T-helper 9 cell (primary cell): ENCODE measurements at regions not wholly inside any gene's neighbourhood (a gene's known extent, or its start where the extent isn't known, plus 50 kb on each side); places are given as distances from the start of the nearest gene placed in this dataset.
"Not testable (repeated sequence)": the region's sequence is repeated elsewhere in the genome, so short reads cannot be mapped to it uniquely, and the experiment has no call there.

Experiments
- DNase-seq: peaks from one replicate; pipeline ENCODE4 v3.0.0-alpha.2; 2020

DNA sequence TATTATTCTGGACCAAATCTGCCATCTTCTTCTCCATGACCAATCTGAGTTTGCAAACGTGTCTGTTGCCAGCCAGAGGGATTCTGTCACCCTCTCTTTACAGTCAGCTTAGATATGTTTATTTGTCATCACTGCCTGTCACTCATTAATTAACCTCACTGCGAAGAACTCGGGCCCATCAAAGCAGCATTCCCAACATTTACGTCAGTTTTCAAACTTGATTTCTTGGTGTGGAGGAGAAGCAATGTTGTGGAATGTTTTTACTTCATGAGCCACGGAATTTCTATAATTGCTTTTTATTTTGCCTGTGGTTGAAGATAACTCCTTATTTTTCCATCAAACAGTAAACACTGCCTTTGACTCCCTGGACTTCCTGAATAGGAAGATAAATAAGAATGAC lies 91.8 kb upstream of the CNKSR3 start:
- DNase-seq = no peak

DNA sequence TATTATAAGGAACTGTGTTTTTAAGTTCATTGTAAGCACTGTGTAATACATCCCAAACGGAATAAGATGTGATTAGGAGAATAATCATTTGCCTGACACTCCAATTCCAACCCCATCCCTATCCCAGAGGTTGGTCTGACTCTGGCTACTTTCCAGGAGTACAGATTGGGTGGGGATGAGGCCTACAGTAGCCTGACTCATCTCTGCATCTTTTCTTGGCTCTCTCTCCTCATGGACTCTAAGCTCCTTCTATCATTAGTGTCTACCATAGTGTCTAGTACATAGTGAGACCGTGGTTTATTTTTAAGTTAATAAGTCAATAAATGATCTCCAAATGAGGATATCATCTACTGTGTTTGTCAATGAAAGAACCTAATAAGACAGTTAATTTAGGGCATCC lies 92.2 kb upstream of the CNKSR3 start:
- DNase-seq = no peak

DNA sequence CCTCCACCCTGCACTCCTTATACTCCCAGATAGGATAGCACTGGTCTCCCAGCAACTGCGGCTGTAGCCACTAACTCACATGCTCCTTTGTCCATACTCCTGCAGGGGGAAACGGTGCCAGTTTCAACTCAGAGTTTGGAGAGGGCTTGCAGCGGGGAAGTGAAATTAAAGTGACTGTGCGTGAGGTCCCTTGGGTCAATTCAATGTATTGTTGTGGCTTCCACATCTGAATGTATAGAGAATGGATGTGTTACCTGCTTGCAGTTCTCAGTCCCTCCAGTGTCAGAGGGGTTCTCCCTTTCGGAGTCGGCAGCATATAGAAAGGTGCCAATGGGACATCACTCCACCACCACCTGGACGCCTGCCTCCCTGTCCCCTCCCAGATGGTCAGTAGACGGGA lies 93.6 kb upstream of the CNKSR3 start:
- no peak for DNase-seq

DNA sequence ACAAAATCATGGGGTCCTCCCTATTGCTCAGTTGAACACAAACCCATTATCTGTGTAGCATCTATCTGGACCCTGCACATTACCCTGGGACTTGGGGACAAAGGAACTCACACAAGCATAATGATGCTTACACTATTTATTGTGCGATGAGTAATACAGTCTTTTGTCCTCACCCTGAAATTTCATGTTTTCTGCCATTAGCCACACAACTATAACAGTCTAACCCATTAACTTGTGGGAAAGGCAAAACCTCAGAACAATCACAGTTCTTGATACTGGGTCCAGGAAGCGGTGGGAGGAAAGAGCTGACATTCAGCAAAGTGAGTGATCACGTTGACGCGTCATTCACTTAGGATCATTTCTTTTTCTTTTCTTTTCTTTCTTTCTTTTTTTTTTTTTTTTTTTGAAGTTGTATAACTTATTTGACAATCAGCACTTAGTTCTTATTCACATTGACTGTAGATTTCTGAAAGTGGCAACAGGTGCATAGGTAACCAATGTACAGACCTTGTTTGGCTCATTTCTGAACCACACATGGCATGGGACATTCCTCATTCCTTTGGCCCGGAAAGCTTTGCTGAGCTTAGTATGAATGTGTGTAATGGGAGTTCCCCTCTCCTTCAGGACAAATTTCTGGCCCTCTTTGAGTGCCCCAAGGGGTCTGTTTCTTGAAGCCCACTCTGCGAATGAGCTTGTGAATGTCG lies 94.8 kb upstream of the CNKSR3 start:
- no peak for DNase-seq

DNA sequence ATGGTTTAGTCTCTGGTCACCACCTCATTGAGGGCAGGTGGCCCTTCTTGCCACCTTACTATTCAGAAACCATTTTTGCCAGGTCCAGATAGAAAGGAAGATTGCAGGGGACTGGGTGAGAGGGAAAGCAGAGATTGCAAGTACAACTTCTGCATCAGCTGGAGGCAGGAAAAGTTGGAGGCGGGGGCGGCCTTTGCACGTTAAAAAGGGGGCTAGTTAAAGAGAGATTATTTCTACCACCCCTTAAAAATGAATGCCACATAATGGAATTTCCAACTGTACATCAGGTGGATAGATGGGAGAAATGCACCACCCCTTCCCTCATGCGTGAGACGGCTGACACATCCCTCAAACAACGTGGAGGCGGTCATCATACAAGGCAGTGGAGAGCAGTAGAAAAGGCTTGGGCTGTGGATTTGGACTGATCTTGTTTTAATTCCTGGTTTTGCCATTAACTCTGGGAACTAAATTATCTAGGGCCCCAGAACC lies 95.4 kb upstream of the CNKSR3 start:
- no peak for DNase-seq

- peak; percentile 27 for DNase-seq
Measured at GRCh38 chr6:154606457-154606856, 96.0 kb upstream of the CNKSR3 start.

DNA sequence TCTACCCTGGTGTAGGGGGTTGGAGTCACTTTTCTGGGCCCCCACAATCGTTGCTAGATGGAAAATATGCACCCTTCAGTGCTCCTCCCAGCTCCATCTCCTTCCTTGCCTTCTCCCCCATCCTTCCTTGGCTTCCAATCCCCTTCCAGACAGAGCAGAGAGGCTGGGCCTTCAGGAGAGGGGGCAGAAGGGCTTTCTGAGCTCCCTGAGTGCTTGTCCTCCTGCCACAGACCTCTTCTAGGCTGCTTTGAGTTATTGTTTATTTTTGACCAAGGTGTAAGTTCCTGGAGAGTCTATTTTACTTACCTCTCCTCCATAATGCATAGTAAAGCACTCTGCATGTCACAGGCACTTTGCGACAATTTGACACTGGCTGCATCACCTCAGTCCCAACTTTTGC lies 96.4 kb upstream of the CNKSR3 start:
- no peak for DNase-seq

GRCh38 chr6:154611241-154611640 lies 100.8 kb upstream of the CNKSR3 start:
- no peak for DNase-seq

GRCh38 chr6:154611847-154612246 lies 101.4 kb upstream of the CNKSR3 start:
- DNase-seq = no peak

- no peak for DNase-seq
Measured at GRCh38 chr6:154613137-154613676, 102.7 kb upstream of the CNKSR3 start.

- DNase-seq = no peak
Measured at GRCh38 chr6:154614101-154614500, 103.6 kb upstream of the CNKSR3 start.

DNA sequence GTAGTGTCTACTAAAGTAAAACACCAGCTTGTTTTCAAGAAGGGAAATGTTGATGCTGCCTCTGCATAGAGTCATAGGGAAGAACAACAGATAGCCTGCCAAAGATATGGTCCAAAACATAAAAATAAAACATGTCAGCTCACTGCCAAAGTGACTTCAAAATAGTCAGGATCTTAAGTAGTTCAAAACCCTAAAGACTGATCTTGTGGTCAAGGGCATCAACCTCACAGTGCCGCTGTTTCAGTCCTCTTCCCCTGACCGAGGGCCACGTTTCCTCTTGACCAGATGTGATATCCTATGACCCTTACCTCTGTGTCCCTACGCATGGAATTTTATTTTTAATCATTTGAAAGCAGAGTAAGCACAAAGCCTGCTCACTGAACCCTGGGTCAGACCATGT lies 104.2 kb upstream of the CNKSR3 start:
- no peak for DNase-seq

DNA sequence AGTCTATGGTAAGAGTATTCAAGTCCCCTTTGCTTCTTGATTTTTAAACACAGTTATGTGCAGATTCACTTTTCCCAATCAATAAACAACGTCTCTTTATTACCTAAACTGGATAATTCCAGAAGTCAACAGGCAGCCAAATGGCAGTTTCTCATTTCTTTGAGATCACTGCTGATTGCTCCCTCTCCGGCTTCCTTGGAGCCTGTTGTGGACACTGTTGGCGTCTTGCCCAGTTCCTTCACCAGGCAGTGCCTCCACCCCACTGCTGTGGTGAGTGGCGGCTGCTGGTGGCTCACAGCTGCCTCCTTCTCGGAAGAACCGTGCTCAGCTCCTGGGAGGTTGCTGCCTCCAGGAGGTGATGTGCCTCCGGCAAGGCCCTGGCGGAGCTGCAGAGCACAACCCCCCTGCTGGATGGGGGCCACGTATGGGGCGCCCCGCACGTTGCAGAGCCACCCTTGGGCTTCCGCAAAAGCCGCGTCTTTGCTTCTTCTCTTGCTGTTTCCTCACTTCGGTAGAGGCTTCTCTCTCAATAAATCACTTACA lies 105.1 kb upstream of the CNKSR3 start:
- DNase-seq = no peak

DNA sequence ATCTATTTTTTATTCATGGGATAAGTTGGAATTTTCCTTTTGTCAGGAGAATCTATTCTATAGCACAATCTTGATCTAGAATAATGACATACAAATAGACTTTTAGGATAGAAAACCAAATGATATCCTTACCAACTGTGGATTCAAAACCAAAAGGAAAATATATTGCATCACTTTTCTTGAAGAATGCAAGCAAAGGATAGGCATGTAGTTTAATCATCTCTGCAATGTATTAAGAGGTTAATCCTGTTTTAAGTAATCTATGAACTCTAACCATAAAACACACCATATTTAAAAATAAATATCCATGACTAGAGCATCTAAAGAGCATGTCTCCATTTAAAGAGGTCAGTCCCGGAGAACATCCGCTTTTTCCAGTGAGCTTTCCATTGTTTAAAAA lies 106.7 kb upstream of the CNKSR3 start:
- no peak for DNase-seq

DNA sequence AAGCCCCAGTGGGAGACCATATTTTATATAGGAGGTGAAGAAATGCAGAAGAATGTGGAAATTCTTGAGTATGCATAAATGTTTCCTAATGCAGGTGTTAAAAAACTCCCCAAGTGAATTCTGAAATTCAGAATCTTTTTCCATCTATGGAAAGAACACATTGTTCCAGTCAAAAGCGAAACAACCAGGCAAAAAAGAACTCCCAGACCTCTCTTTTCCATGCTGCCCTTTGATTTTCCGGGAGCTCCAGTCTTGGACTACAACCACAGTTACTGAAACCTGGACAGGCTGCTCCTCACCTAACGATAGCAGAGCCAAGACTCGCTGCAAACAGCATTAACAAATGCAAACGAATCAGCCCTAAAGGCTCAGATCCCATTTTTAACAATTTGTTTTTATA lies 108.7 kb upstream of the CNKSR3 start:
- DNase-seq = no peak

DNA sequence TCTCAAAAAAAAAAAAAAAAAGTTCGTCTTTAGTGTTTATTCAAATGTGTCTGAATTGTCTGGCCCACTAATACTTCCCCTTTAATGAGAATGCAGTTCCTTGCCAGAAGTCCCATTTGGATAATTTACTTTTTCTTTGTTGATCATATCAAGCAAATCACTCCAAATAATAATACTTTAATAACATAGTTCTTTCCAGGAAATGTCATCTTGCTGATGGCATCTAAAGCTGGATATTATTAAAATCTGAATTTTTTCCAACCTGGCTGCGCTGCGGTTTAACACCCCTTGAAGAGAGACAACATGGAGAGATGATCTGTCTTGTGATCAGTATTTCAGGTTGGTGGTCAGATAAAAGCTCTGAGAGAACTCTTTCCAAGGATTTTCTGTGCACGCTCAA lies 111.2 kb upstream of the CNKSR3 start:
- no peak for DNase-seq

GRCh38 chr6:154622618-154623336 lies 110.4 kb upstream of the SCAF8 start:
- DNase-seq = no peak

DNA sequence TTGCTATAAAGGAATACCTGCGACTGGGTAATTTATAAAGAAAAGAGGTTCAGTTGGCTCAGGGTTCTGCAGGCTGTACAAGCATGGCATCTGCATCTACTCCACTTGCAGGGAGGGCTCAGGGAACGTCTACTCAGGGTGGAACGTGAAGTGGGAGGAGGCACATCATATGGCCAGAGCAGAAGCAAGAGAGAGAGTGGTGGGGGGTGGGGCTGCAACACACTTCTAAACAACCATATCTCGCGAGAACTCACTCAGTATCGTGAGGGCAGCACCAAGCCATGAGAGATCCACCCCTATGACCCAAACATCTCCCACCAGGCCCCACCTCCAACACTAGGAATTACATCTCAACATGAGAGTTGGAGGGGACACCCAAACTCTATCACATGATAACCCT lies 109.8 kb upstream of the SCAF8 start:
- DNase-seq = no peak

DNA sequence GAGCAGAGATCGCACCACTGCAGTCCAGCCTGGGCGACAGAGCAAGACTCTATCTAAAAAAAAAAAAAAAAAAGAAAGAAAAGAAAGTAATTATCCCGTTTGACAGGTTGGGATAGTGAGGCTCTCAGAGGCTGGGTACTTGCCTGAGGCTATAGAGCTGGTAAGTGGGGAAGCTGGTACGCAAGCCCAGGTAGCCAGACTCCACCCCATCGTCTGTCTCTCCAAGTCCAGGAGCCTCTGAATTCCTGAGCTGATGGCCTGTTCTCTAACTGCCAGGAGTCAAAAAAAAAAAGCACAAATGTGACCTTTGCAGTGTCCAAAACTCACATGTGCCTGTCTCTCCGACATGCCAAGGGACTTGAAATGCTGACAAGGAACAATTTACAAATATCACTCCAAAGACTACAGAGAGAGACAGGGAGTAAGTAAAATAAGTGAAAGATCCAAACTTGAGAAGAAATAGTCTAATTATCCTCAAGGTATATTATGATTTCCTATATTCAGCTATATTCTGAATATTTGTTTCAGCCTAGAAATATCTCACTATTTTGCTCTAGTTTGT lies 109.1 kb upstream of the SCAF8 start:
- no peak for DNase-seq

DNA sequence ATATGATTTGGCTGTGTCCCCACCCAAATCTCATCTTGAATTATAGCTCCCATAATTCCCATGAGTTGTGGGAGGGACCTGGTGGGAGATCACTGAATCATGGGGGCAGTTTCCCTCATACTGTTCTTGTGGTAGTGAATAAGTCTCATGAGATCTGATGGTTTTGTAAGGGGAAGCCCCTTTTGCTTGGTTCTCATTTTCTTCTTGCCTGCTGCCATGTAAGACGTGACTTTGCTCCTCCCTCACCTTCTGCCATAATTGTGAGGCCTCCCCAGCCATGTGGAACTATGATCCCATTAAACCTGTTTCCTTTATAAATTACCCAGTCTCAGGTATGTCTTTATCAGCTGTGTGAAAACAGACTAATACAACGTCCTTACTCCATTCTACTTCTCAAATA lies 108.5 kb upstream of the SCAF8 start:
- not testable (repeated sequence) for DNase-seq

DNA sequence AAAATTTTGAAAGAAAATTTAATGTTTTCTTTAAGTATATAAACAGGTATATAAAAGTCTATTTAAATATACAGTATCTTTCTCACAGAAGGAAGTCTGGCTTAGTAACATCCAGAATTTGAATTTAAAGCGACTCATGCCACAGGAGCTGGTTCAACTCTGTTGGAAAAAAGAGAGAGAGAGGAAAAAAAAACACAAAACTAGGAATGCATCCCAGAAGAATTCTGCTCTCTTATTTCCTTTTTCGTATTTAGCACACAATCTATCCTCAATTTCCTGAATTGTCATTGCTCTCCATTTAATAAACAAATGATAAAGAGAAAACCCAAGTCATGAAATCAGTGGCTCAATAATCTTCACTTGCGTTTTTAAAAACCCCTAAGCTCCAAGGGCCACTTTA lies 107.5 kb upstream of the SCAF8 start:
- DNase-seq = no peak

DNA sequence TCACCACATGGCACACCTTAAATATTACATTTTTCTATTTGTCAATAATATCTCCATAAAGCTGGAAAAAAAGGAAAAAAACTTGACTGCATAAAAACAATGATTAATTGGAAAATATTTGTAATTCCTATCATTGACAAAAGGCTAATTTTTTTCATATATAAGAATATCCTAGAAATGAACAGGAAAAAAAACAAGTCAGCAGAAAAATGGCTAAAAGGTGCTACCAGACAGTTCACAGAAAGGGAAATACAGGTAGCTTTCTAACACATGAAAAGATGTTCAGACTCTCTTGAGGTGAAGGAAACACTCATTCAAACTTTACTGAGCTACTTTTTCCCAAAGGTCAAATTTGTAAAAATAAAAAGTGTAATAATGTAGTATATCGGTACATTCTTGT lies 104.1 kb upstream of the SCAF8 start:
- DNase-seq = no peak

DNA sequence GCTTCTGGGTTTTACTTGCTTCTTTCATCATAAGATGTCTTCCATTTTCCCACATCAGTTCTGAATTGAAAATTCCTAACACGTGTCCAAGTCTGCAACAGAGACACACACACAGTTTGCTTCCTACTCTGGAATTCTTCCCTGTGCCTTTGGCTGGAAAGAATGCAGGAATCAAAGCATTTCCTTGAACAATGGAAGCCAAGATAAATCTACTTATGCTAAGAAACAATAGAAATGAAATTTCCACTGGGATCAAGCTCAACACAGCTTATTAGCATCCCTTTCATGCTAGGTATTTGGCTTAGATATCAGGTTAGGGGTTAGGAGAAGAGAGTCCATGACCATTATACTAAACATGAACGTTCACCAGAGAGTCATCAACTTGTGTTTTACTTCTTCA lies 101.1 kb upstream of the SCAF8 start:
- no peak for DNase-seq

DNA sequence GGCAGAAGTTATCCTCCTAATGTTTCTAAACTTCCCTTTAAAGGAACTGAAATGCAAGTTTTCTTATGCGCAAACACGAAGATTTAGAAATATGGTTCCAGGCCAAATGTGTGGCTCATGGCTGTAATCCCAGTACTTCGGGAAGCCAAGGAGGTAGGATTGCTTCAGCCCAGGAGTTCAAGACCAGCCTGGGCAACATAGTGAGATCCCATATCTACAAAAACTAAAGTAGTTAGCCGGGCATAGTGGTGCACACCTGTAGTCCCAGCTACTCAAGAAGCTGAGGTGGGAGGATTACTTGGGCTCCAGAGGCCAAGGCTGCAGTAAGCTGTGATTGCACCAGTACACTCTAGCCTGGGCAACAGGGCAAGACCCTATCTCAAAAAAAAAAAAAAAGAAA lies 95.8 kb upstream of the SCAF8 start:
- DNase-seq = no peak
